ENCODE measurements at regions not wholly inside any gene's neighbourhood (a gene's known extent, or its start where the extent isn't known, plus 50 kb on each side); places are given as distances from the start of the nearest gene placed in this dataset.

DNA sequence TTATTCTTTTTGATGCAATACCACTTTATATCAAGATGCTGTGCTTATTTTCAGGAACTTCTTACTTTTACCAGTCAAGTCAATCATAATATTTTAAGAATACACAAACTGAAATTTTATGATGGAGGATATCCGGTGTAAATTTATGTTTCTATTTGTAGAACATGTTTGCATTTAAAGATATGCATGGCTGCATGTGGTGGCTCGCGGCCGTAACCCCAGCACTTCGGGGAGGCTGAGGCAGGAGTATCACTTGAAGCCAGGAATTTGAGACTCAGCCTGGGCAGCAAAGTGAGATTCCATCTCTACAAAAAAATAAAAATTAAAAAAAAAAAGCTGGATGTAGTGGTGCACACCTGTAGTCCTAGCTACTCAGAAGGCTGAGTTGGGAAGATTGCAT is 73.5 kb upstream of the ALDH1A1 start:
- Histone ChIP-seq H3K27ac (no peak overlapping the region), H3K9me3 (no peaks in the 10 kb centered on the region), H3K4me3 (no peak overlapping the region), H3K4me1 (no peaks in the 10 kb centered on the region), H3K36me3 (no peaks in the 10 kb centered on the region), H3K27me3 (no peaks in the 10 kb centered on the region)
- DNase-seq (ENCODE audit: extremely low spot score in 2 of 2): no peak
- TF ChIP-seq POLR2A (IDR thresholded peaks at IDR 0.05) (no peak), POLR2AphosphoS5 (IDR thresholded peaks at IDR 0.05; ENCODE audit: insufficient read depth in 1 of 2, low read depth in 1 of 2) (no peak)
- TF ChIP-seq, protein P1, sequence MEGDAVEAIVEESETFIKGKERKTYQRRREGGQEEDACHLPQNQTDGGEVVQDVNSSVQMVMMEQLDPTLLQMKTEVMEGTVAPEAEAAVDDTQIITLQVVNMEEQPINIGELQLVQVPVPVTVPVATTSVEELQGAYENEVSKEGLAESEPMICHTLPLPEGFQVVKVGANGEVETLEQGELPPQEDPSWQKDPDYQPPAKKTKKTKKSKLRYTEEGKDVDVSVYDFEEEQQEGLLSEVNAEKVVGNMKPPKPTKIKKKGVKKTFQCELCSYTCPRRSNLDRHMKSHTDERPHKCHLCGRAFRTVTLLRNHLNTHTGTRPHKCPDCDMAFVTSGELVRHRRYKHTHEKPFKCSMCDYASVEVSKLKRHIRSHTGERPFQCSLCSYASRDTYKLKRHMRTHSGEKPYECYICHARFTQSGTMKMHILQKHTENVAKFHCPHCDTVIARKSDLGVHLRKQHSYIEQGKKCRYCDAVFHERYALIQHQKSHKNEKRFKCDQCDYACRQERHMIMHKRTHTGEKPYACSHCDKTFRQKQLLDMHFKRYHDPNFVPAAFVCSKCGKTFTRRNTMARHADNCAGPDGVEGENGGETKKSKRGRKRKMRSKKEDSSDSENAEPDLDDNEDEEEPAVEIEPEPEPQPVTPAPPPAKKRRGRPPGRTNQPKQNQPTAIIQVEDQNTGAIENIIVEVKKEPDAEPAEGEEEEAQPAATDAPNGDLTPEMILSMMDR (IDR thresholded peaks at IDR 0.05): no peak
- intact Hi-C loops (cut with DNase I): loop anchor here (10.0 kb wide), 1 partner anchor 68 kb away; no protein-coding TSS in a partner anchor

DNA sequence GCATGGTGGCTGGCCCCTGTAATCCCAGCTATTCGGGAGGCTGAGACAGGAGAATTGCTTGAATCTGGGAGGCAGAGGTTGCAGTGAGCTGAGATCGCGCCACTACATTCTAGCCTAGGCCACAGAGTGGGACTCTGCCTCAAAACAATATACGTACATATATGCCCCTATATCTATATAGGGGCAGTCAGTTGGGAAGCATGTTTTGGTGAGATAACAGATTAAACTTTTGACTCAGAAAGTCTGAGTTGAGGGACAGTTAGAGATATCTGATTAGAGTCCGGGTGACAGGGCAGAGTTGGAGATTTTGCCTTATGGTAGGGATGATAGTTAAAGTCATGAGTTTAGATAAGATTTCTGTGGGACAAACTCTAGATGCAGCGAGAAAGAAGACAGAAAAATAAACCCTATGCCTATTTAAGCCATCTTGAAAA is 71.8 kb upstream of the ALDH1A1 start:
- H3K4me3 ChIP-seq: no peak overlapping the region
- TF ChIP-seq, protein P1 (IDR thresholded peaks at IDR 0.05): no peak
- no peak for TF ChIP-seq POLR2A (IDR thresholded peaks at IDR 0.05)
- no peak for TF ChIP-seq POLR2AphosphoS5 (IDR thresholded peaks at IDR 0.05; ENCODE audit: insufficient read depth in 1 of 2, low read depth in 1 of 2)
- no peaks in the 10 kb centered on the region for H3K36me3 ChIP-seq
- no peak for DNase-seq (ENCODE audit: extremely low spot score in 2 of 2)
- H3K27me3 ChIP-seq: no peaks in the 10 kb centered on the region
- no peaks in the 10 kb centered on the region for H3K9me3 ChIP-seq
- intact Hi-C loops (cut with DNase I): loop anchor here (5.0 to 10.0 kb wide), 2 partner anchors 70 to 167 kb away; no protein-coding TSS in a partner anchor
- H3K4me1 ChIP-seq: no peaks in the 10 kb centered on the region
- H3K27ac ChIP-seq: no peak overlapping the region

DNA sequence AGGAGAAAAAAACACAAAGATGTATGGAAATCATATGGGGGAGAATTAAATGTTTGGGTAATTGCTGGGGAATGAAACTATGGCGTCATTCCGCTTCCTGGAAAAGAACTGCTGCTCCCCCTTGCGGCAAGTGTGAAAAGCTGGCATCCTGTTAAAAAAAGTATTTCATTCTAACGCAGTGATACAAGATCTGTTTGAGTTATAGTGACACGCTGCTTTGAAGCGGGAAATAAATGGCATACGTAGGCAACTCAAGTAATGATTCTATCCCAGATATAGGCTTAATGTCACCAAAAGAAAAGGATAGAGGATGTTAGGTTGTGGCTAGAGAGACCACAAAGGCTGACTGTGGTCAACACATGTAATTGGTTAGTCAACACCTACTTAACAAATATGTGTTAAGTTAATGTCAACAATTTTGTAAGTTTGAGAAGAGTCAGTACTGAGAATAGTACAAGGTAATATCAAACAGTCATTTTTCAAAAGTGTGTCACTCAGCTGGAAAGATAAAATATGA is 70.2 kb upstream of the ALDH1A1 start:
- Histone ChIP-seq H3K4me1 (no peaks in the 10 kb centered on the region), H3K9me3 (no peaks in the 10 kb centered on the region), H3K27me3 (no peaks in the 10 kb centered on the region), H3K4me3 (no peak overlapping the region), H3K36me3 (no peaks in the 10 kb centered on the region), H3K27ac (no peak overlapping the region)
- intact Hi-C loops (cut with DNase I): loop anchor here (5.0 to 10.0 kb wide), 2 partner anchors 72 to 166 kb away; no protein-coding TSS in a partner anchor
- DNase-seq (ENCODE audit: extremely low spot score in 2 of 2): no peak
- TF ChIP-seq, protein P1 (IDR thresholded peaks at IDR 0.05): peak; percentile 31 to 79 (median 54)
- no peak for TF ChIP-seq POLR2AphosphoS5 (IDR thresholded peaks at IDR 0.05; ENCODE audit: insufficient read depth in 1 of 2, low read depth in 1 of 2)

DNA sequence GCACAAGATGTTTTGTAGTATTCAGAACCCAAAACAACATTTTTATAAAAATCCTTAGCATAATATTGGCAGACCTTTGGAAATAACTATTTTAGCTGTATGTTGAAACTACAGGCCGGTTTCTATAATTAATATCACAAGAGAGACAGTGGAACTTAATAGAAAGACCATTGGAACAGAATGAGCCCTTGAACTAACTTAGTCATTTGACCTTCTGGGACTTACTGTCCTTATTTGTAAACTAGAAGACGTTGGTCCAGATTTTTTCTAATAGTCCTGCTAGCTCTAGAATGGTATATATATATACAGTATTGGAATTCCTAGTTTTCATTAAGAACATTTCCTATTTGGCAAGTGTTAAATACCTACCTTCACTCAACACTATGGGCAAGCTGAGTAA is 69.5 kb upstream of the ALDH1A1 start:
- H3K27ac ChIP-seq: no peak overlapping the region

GRCh38 chr9:73020877-73021276 is 68.0 kb upstream of the ALDH1A1 start:
- Histone ChIP-seq H3K27me3 (no peaks in the 10 kb centered on the region), H3K4me1 (no peaks in the 10 kb centered on the region), H3K27ac (no peak overlapping the region), H3K9me3 (no peaks in the 10 kb centered on the region), H3K4me3 (no peak overlapping the region), H3K36me3 (no peaks in the 10 kb centered on the region)
- intact Hi-C loops (cut with DNase I): loop anchor here (5.0 to 10.0 kb wide), 2 partner anchors 74 to 164 kb away; no protein-coding TSS in a partner anchor
- DNase-seq (ENCODE audit: extremely low spot score in 2 of 2): no peak
- TF ChIP-seq POLR2A (IDR thresholded peaks at IDR 0.05) (no peak), POLR2AphosphoS5 (IDR thresholded peaks at IDR 0.05; ENCODE audit: insufficient read depth in 1 of 2, low read depth in 1 of 2) (no peak)
- TF ChIP-seq, protein P1 (IDR thresholded peaks at IDR 0.05): no peak

More for the DNA sequence above, 69.5 kb upstream of the ALDH1A1 start:
- Histone ChIP-seq H3K9me3 (no peaks in the 10 kb centered on the region), H3K27me3 (no peaks in the 10 kb centered on the region), H3K4me3 (no peak overlapping the region), H3K36me3 (no peaks in the 10 kb centered on the region), H3K4me1 (no peaks in the 10 kb centered on the region)
- no peak for DNase-seq (ENCODE audit: extremely low spot score in 2 of 2)
- TF ChIP-seq POLR2A (IDR thresholded peaks at IDR 0.05) (no peak), POLR2AphosphoS5 (IDR thresholded peaks at IDR 0.05; ENCODE audit: insufficient read depth in 1 of 2, low read depth in 1 of 2) (no peak)
- TF ChIP-seq, protein P1 (IDR thresholded peaks at IDR 0.05): no peak
- intact Hi-C loops (cut with DNase I): loop anchor here (5.0 to 10.0 kb wide), 2 partner anchors 72 to 165 kb away; no protein-coding TSS in a partner anchor
